ENCODE measurements at regions not wholly inside any gene's neighbourhood (a gene's known extent, or its start where the extent isn't known, plus 50 kb on each side); places are given as distances from the start of the nearest gene placed in this dataset.

GRCh38 chr5:33379757-33380156 is 61.0 kb upstream of the TARS1 start:
- Histone ChIP-seq H3K36me3 (ENCODE audit: low read depth, low read length) (no peaks in the 10 kb centered on the region), H3K4me2 (ENCODE audit: low read length) (no peak overlapping the region), H3K9me3 (ENCODE audit: low read length) (no peaks in the 10 kb centered on the region), H3K79me2 (ENCODE audit: low read length) (no peaks in the 10 kb centered on the region), H2AFZ (ENCODE audit: low read length) (no peak overlapping the region), H3F3A (ENCODE audit: low read length, unreplicated experiment) (no peaks in the 10 kb centered on the region), H3K27ac (ENCODE audit: low read length) (no peak overlapping the region), H4K20me1 (ENCODE audit: low read length) (no peaks in the 10 kb centered on the region), H3K9ac (ENCODE audit: low read length) (no peak overlapping the region), H3K27me3 (ENCODE audit: low read length) (no peaks in the 10 kb centered on the region), H3K4me1 (ENCODE audit: insufficient read depth, low read length) (no peaks in the 10 kb centered on the region), H3K4me3 (ENCODE audit: low read length) (no peak overlapping the region), H3K9me2 (replicated peaks; ENCODE audit: low read length) (no peaks in the 10 kb centered on the region)
- ATAC-seq (no peak), DNase-seq (peak; percentile 58)
- POLR2A ChIA-PET (ENCODE audit: unreplicated experiment): no interaction called here
- intact Hi-C loops (cut with micrococcal nuclease): no loop called here
- no TSS peak for BruUV-seq (replicated peaks)
- CTCF ChIA-PET: no interaction called here
- TF ChIP-seq CTCF (conservative IDR thresholded peaks at IDR 0.05; ENCODE audit: low read depth, low read length) (peak; percentile 74), EZH2 (IDR thresholded peaks at IDR 0.05; ENCODE audit: low read length, unreplicated experiment) (no peak), EZH2phosphoT487 (IDR thresholded peaks at IDR 0.05; ENCODE audit: borderline replicate concordance, low read length) (no peak)

GRCh38 chr5:33381243-33381642 is 59.5 kb upstream of the TARS1 start:
- H3K9ac ChIP-seq (ENCODE audit: low read length): no peak overlapping the region
- no peaks in the 10 kb centered on the region for H3K36me3 ChIP-seq (ENCODE audit: low read depth, low read length)
- H3K27ac ChIP-seq (ENCODE audit: low read length): no peak overlapping the region
- POLR2A ChIA-PET (ENCODE audit: unreplicated experiment): no interaction called here
- no peak for TF ChIP-seq EZH2phosphoT487 (IDR thresholded peaks at IDR 0.05; ENCODE audit: borderline replicate concordance, low read length)
- no peak for TF ChIP-seq EZH2 (IDR thresholded peaks at IDR 0.05; ENCODE audit: low read length, unreplicated experiment)
- no peak for TF ChIP-seq CTCF (conservative IDR thresholded peaks at IDR 0.05; ENCODE audit: low read depth, low read length)
- no peaks in the 10 kb centered on the region for H3K9me2 ChIP-seq (replicated peaks; ENCODE audit: low read length)
- ATAC-seq: no peak
- no peaks in the 10 kb centered on the region for H4K20me1 ChIP-seq (ENCODE audit: low read length)
- no TSS peak for BruUV-seq (replicated peaks)
- H3K27me3 ChIP-seq (ENCODE audit: low read length): no peaks in the 10 kb centered on the region
- no peaks in the 10 kb centered on the region for H3K4me1 ChIP-seq (ENCODE audit: insufficient read depth, low read length)
- CTCF ChIA-PET: no interaction called here
- H3K4me2 ChIP-seq (ENCODE audit: low read length): no peak overlapping the region
- H3F3A ChIP-seq (ENCODE audit: low read length, unreplicated experiment): no peaks in the 10 kb centered on the region
- intact Hi-C loops (cut with micrococcal nuclease): no loop called here
- no peak overlapping the region for H2AFZ ChIP-seq (ENCODE audit: low read length)
- H3K9me3 ChIP-seq (ENCODE audit: low read length): no peaks in the 10 kb centered on the region
- H3K79me2 ChIP-seq (ENCODE audit: low read length): no peaks in the 10 kb centered on the region
- H3K4me3 ChIP-seq (ENCODE audit: low read length): no peak overlapping the region
- DNase-seq: no peak

Data from PC-3 (cell line).